ENCODE measurements at regions not wholly inside any gene's neighbourhood (a gene's known extent, or its start where the extent isn't known, plus 50 kb on each side); places are given as distances from the start of the nearest gene placed in this dataset.

GRCh38 chr5:96258692-96259091 lies 174.4 kb downstream of the PCSK1 start:
- intact Hi-C loops (cut with micrococcal nuclease; ENCODE audit: unreplicated experiment) = loop anchor here (5.0 to 10.0 kb wide), 2 partner anchors 101 to 544 kb away; no protein-coding TSS in a partner anchor
- H3K27ac ChIP-seq = peak overlapping the region; percentile 63
- H4K20me1 ChIP-seq (ENCODE audit: insufficient read depth) = no peaks in the 10 kb centered on the region
- no peak for DNase-seq
- BruUV-seq (replicated peaks) = no TSS peak
- TF ChIP-seq, protein P1, sequence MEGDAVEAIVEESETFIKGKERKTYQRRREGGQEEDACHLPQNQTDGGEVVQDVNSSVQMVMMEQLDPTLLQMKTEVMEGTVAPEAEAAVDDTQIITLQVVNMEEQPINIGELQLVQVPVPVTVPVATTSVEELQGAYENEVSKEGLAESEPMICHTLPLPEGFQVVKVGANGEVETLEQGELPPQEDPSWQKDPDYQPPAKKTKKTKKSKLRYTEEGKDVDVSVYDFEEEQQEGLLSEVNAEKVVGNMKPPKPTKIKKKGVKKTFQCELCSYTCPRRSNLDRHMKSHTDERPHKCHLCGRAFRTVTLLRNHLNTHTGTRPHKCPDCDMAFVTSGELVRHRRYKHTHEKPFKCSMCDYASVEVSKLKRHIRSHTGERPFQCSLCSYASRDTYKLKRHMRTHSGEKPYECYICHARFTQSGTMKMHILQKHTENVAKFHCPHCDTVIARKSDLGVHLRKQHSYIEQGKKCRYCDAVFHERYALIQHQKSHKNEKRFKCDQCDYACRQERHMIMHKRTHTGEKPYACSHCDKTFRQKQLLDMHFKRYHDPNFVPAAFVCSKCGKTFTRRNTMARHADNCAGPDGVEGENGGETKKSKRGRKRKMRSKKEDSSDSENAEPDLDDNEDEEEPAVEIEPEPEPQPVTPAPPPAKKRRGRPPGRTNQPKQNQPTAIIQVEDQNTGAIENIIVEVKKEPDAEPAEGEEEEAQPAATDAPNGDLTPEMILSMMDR (conservative IDR thresholded peaks at IDR 0.05) = no peak
- TF ChIP-seq EZH2 (IDR thresholded peaks at IDR 0.05; ENCODE audit: low read depth) = no peak
- no peak overlapping the region for H2AFZ ChIP-seq
- H3K9me3 ChIP-seq (ENCODE audit: insufficient read depth, low read depth) = no peaks in the 10 kb centered on the region; the same call in none of the 2 replicates
- H3K4me3 ChIP-seq = no peak overlapping the region
- ChIA-PET POLR2A (ENCODE audit: unreplicated experiment) (no interaction called here), CTCF (interaction anchor here (1.4 kb wide), 1 partner anchor 78 kb away, joined by 3 read pairs; no protein-coding TSS in a partner anchor)
- H3K4me1 ChIP-seq (replicated peaks; ENCODE audit: insufficient read depth) = peaks cover 47% of the 10 kb centered on the region
- H3K79me2 ChIP-seq (ENCODE audit: low read depth) = no peaks in the 10 kb centered on the region
- peaks cover 5% of the 10 kb centered on the region; the same call in 1 of the 2 replicates for H3K36me3 ChIP-seq (ENCODE audit: low read depth)
- peaks cover 30% of the 10 kb centered on the region for H3F3A ChIP-seq (ENCODE audit: insufficient read depth, low read depth)
- H3K4me2 ChIP-seq = peak overlapping the region; percentile 51
- no peaks in the 10 kb centered on the region for H3K9me2 ChIP-seq (ENCODE audit: insufficient read depth)
- H3K27me3 ChIP-seq (ENCODE audit: insufficient read depth, low read depth) = no peaks in the 10 kb centered on the region

GRCh38 chr5:96257904-96258303 lies 175.1 kb downstream of the PCSK1 start:
- H3K36me3 ChIP-seq (ENCODE audit: low read depth) = peaks cover 5% of the 10 kb centered on the region; the same call in 1 of the 2 replicates
- H3F3A ChIP-seq (ENCODE audit: insufficient read depth, low read depth) = peaks cover 30% of the 10 kb centered on the region
- TF ChIP-seq EZH2 (IDR thresholded peaks at IDR 0.05; ENCODE audit: low read depth) = no peak
- TF ChIP-seq, protein P1 (conservative IDR thresholded peaks at IDR 0.05) = no peak
- DNase-seq = no peak
- no peaks in the 10 kb centered on the region for H3K9me2 ChIP-seq (ENCODE audit: insufficient read depth)
- ChIA-PET CTCF (no interaction called here), POLR2A (ENCODE audit: unreplicated experiment) (no interaction called here)
- no peak overlapping the region for H3K4me2 ChIP-seq
- peaks cover 5% of the 10 kb centered on the region for H3K9me3 ChIP-seq (ENCODE audit: insufficient read depth, low read depth)
- intact Hi-C loops (cut with micrococcal nuclease; ENCODE audit: unreplicated experiment) = loop anchor here (5.0 to 10.0 kb wide), 2 partner anchors 101 to 543 kb away; no protein-coding TSS in a partner anchor
- H4K20me1 ChIP-seq (ENCODE audit: insufficient read depth) = no peaks in the 10 kb centered on the region
- H3K27me3 ChIP-seq (ENCODE audit: insufficient read depth, low read depth) = no peaks in the 10 kb centered on the region
- H3K79me2 ChIP-seq (ENCODE audit: low read depth) = no peaks in the 10 kb centered on the region
- H3K4me1 ChIP-seq (replicated peaks; ENCODE audit: insufficient read depth) = peaks cover 50% of the 10 kb centered on the region
- H2AFZ ChIP-seq = no peak overlapping the region
- no TSS peak for BruUV-seq (replicated peaks)
- no peak overlapping the region for H3K4me3 ChIP-seq
- H3K27ac ChIP-seq = no peak overlapping the region

- H3K27me3 ChIP-seq (ENCODE audit: insufficient read depth, low read depth) = no peaks in the 10 kb centered on the region
- peaks cover 56% of the 10 kb centered on the region for H3K4me1 ChIP-seq (replicated peaks; ENCODE audit: insufficient read depth)
- no peak overlapping the region for H3K4me2 ChIP-seq
- no peaks in the 10 kb centered on the region for H4K20me1 ChIP-seq (ENCODE audit: insufficient read depth)
- no peaks in the 10 kb centered on the region for H3K9me2 ChIP-seq (ENCODE audit: insufficient read depth)
- no peak overlapping the region for H2AFZ ChIP-seq
- H3K36me3 ChIP-seq (ENCODE audit: low read depth) = peaks cover 5% of the 10 kb centered on the region; the same call in 1 of the 2 replicates
- ChIA-PET POLR2A (ENCODE audit: unreplicated experiment) (no interaction called here), CTCF (no interaction called here)
- H3K79me2 ChIP-seq (ENCODE audit: low read depth) = no peaks in the 10 kb centered on the region
- TF ChIP-seq EZH2 (IDR thresholded peaks at IDR 0.05; ENCODE audit: low read depth) = no peak
- TF ChIP-seq, protein P1 (conservative IDR thresholded peaks at IDR 0.05) = no peak
- peaks cover 30% of the 10 kb centered on the region for H3F3A ChIP-seq (ENCODE audit: insufficient read depth, low read depth)
- intact Hi-C loops (cut with micrococcal nuclease; ENCODE audit: unreplicated experiment) = loop anchor here (5.0 to 10.0 kb wide), 2 partner anchors 100 to 542 kb away; no protein-coding TSS in a partner anchor
- H3K27ac ChIP-seq = no peak overlapping the region
- no peak overlapping the region for H3K4me3 ChIP-seq
- BruUV-seq (replicated peaks) = no TSS peak
- H3K9me3 ChIP-seq (ENCODE audit: insufficient read depth, low read depth) = peaks cover 8% of the 10 kb centered on the region
- DNase-seq = no peak
These were observed 176.1 kb downstream of the PCSK1 start for GRCh38 chr5:96256795-96257470.
